SK-N-SH (cell line): ENCODE measurements at regions not wholly inside any gene's neighbourhood (a gene's known extent, or its start where the extent isn't known, plus 50 kb on each side); places are given as distances from the start of the nearest gene placed in this dataset.

ENCODE experiments used
- CTCF ChIA-PET: fragments of 300-600, 350-600 bp; formaldehyde crosslinking; extraction: SDS; loops from one replicate; lab custom pipeline; 2021; lab: Yijun Ruan, JAX
- POLR2A ChIA-PET: fragments of 350-600 bp; sonication (Branson Sonifier 250); formaldehyde crosslinking; extraction: SDS; loops from one replicate; lab custom pipeline; 2020; ENCODE audit warnings: antibody characterized with exemption, inconsistent platforms; lab: Yijun Ruan, JAX
- DNase-seq: peaks from one replicate; pipeline ENCODE4 v3.0.0; 2012
- H2AFZ ChIP-seq: fragments of 200-600 bp; sonication (generic); 2 replicates; pipeline ENCODE4 v1.8.1; 2016; ENCODE audit warnings: antibody characterized with exemption, mild to moderate bottlenecking, low read depth
- H3F3A ChIP-seq: fragments of 200-600 bp; sonication (generic); replicated peaks from 2 replicates; pipeline ENCODE3; 2016; ENCODE audit warnings: antibody characterized with exemption, mild to moderate bottlenecking; ENCODE audit not compliant: insufficient read depth
- H3K27ac ChIP-seq, 2 experiments: fragments of 200-500 bp in 1 of 2; fragments of 200-600 bp in 1 of 2; sonication (Bioruptor generic) in 1 of 2; sonication (generic), shearing (Covaris generic) in 1 of 2; 2 replicates each; pipeline versions ENCODE4 v1.5.1 to v1.6.1; 2014 to 2016; ENCODE audit warnings: low read depth in 2 of 2, inconsistent platforms in 1 of 2, low read length in 1 of 2, mild to moderate bottlenecking in 1 of 2, mixed read lengths in 1 of 2
- H3K27me3 ChIP-seq: fragments of 200-600 bp; sonication (generic), shearing (Covaris generic); 2 replicates; pipeline ENCODE4 v1.6.1; 2016; ENCODE audit warnings: mixed run types; ENCODE audit not compliant: insufficient read depth
- H3K36me3 ChIP-seq, 2 experiments: fragments of 200-500 bp in 1 of 2; fragments of 200-600 bp in 1 of 2; sonication (Bioruptor generic) in 1 of 2; sonication (generic) in 1 of 2; replicated peaks in 1 of 2; 2 replicates each; pipeline versions ENCODE3 to v1.5.1; 2014 to 2016; ENCODE audit warnings: low read length in 1 of 2, mild to moderate bottlenecking in 1 of 2; ENCODE audit not compliant: insufficient read depth in 2 of 2, control insufficient read depth in 1 of 2
- H3K4me1 ChIP-seq, 2 experiments: fragments of 200-500 bp in 1 of 2; fragments of 200-600 bp in 1 of 2; sonication (Bioruptor generic) in 1 of 2; sonication (generic), shearing (Covaris generic) in 1 of 2; 2 replicates each; pipeline versions ENCODE4 v1.5.1 to v1.6.1; 2014 to 2016; ENCODE audit warnings: low read depth in 1 of 2, low read length in 1 of 2, mixed run types in 1 of 2; ENCODE audit not compliant: insufficient read depth in 2 of 2, control insufficient read depth in 1 of 2
- H3K4me2 ChIP-seq: fragments of 200-600 bp; sonication (generic), shearing (Covaris generic); 2 replicates; pipeline ENCODE4 v1.6.1; 2017; ENCODE audit warnings: mixed run types
- H3K4me3 ChIP-seq, 2 experiments: fragments of 200-500 bp in 1 of 2; fragments of 200-600 bp in 1 of 2; sonication (Bioruptor generic) in 1 of 2; sonication (generic), shearing (Covaris generic) in 1 of 2; 2 replicates each; pipeline versions ENCODE4 v1.5.1 to v1.8.1; 2014 to 2016; ENCODE audit warnings: low read depth in 2 of 2, inconsistent platforms in 1 of 2, low read length in 1 of 2, mild to moderate bottlenecking in 1 of 2, mixed read lengths in 1 of 2, moderate library complexity in 1 of 2
- H3K79me2 ChIP-seq: fragments of 200-600 bp; sonication (generic); 2 replicates; pipeline ENCODE4 v1.8.1; 2017; ENCODE audit warnings: mild to moderate bottlenecking; ENCODE audit not compliant: insufficient read depth
- H3K9ac ChIP-seq: fragments of 200-600 bp; sonication (generic); 2 replicates; pipeline ENCODE4 v1.6.1; 2017; ENCODE audit warnings: mixed run types
- H3K9me2 ChIP-seq: fragments of 200-600 bp; sonication (generic); 2 replicates; pipeline ENCODE4 v1.6.1; 2017; ENCODE audit warnings: mixed run types
- H3K9me3 ChIP-seq: fragments of 200-600 bp; sonication (generic); 2 replicates; pipeline ENCODE4 v1.6.1; 2017; ENCODE audit warnings: mixed run types, mild to moderate bottlenecking, moderate library complexity
- H4K20me1 ChIP-seq: fragments of 200-600 bp; sonication (generic); 2 replicates; pipeline ENCODE4 v1.6.1; 2017; ENCODE audit warnings: mild to moderate bottlenecking, mixed run types; ENCODE audit not compliant: insufficient read depth
- CHD2 ChIP-seq: fragments of 150-350 bp; IDR thresholded peaks from 2 replicates; pipeline ENCODE4 v1.6.1; 2018; ENCODE audit warnings: low read length; ENCODE audit not compliant: partially characterized antibody
- ELF1 ChIP-seq: IDR thresholded peaks from 2 replicates; pipeline ENCODE4 v1.4.0; 2012
- EZH2phosphoT487 ChIP-seq: fragments of 200-600 bp; sonication (generic); IDR thresholded peaks from 2 replicates; pipeline ENCODE4 v1.6.1; 2017; ENCODE audit warnings: low read depth, mixed run types, mild to moderate bottlenecking, antibody characterized with exemption, moderate library complexity, borderline replicate concordance
- FOSL2 ChIP-seq: IDR thresholded peaks from 2 replicates; pipeline ENCODE4 v1.4.0; 2012; ENCODE audit warnings: low read depth, mild to moderate bottlenecking, moderate library complexity, borderline replicate concordance
- FOXJ3 ChIP-seq: sonication (generic); formaldehyde crosslinking; IDR thresholded peaks from 2 replicates; pipeline ENCODE4 v1.5.1; 2020; ENCODE audit warnings: mild to moderate bottlenecking, missing genetic modification reagents
- GABPA ChIP-seq: IDR thresholded peaks from 2 replicates; pipeline ENCODE4 v1.4.0; 2012; ENCODE audit warnings: low read depth, mild to moderate bottlenecking
- GATA2 ChIP-seq: sonication (generic); formaldehyde crosslinking; IDR thresholded peaks from 2 replicates; pipeline ENCODE4 v1.5.0; 2020; ENCODE audit warnings: mild to moderate bottlenecking, missing genetic modification reagents
- JUND ChIP-seq: IDR thresholded peaks from 2 replicates; pipeline ENCODE4 v1.4.0; 2012
- NFIC ChIP-seq: IDR thresholded peaks from 2 replicates; pipeline ENCODE4 v1.4.0; 2012; ENCODE audit warnings: borderline replicate concordance
- NRF1 ChIP-seq: IDR thresholded peaks from 2 replicates; pipeline ENCODE4 v1.6.1; 2012; ENCODE audit warnings: low read depth, mild to moderate bottlenecking, low read length
- RAD21 ChIP-seq: IDR thresholded peaks from 2 replicates; pipeline ENCODE4 v1.6.1; 2012; ENCODE audit warnings: mild to moderate bottlenecking, low read length
- RFX5 ChIP-seq: IDR thresholded peaks from 2 replicates; pipeline ENCODE4 v1.6.1; 2012; ENCODE audit warnings: mild to moderate bottlenecking, improper control_type of control experiment, low read length
- RXRA ChIP-seq: IDR thresholded peaks from 2 replicates; pipeline ENCODE4 v1.4.0; 2012; ENCODE audit warnings: low read depth, mild to moderate bottlenecking, borderline replicate concordance
- SIN3A ChIP-seq: IDR thresholded peaks from 2 replicates; pipeline ENCODE4 v1.6.1; 2012; ENCODE audit warnings: low read depth, mild to moderate bottlenecking, low read length, moderate library complexity, borderline replicate concordance
- TAF1 ChIP-seq: IDR thresholded peaks from 2 replicates; pipeline ENCODE4 v1.6.1; 2012; ENCODE audit warnings: low read depth, mild to moderate bottlenecking, low read length, moderate library complexity, borderline replicate concordance
- TCF12 ChIP-seq: IDR thresholded peaks from 2 replicates; pipeline ENCODE4 v1.4.0; 2012
- YY1 ChIP-seq: IDR thresholded peaks from 2 replicates; pipeline ENCODE4 v1.4.0; 2012; ENCODE audit warnings: low read depth, mild to moderate bottlenecking
- WGBS: methylation state at CpG from one replicate; pipeline ENCODE4 v1.1.6; 2017; ENCODE audit warnings: low lambda C conversion rate; 5-methylcytosine and 5-hydroxymethylcytosine counted together
- TF ChIP-seq, protein P1 (sequence below): fragments of 150-350 bp; IDR thresholded peaks from 2 replicates; pipeline ENCODE4 v1.6.1; 2017; ENCODE audit warnings: antibody characterized with exemption, low read length, low read depth, borderline replicate concordance
- TF ChIP-seq, protein P2 (sequence below): IDR thresholded peaks from 2 replicates; pipeline ENCODE4 v1.6.1; 2012; ENCODE audit warnings: mild to moderate bottlenecking, low read depth, low read length, moderate library complexity
- TF ChIP-seq, protein P3 (sequence below): IDR thresholded peaks from 2 replicates; pipeline ENCODE4 v1.4.0; 2012; ENCODE audit warnings: low read depth, borderline replicate concordance
- TF ChIP-seq, protein P4 (sequence below): IDR thresholded peaks from 2 replicates; pipeline ENCODE4 v1.4.0; 2012; ENCODE audit warnings: low read depth, borderline replicate concordance

DNA sequence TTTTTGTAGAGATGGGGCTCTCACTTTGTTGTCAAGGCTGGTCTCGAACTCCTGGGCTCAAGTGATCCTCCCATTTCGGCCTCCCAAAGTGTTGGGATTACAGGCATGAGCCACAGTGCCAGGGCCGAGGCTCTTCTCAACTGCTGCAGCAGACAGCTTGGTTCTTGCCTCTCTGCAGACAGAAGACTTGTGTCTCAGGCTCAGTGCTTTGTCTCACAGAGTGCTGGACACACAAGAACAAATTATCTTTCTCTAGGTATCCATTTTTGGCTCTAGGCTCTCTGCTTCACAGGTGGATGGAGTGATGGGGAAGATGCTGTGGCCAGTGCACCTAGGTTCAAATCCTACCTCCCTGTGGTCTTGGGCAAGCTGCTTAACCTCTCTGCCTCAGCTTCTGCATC is 80.8 kb upstream of the RNU2-1 start:
- Histone ChIP-seq H3K4me3 (no peak overlapping the region), H3K9me3 (no peaks in the 10 kb centered on the region), H3K4me2 (no peak overlapping the region), H2AFZ (no peak overlapping the region), H3K36me3 (no peaks in the 10 kb centered on the region), H3K9ac (no peak overlapping the region), H3K4me1 (no peaks in the 10 kb centered on the region; a peak in 1 of 4 replicates), H3K79me2 (no peaks in the 10 kb centered on the region), H3K27ac (no peak overlapping the region), H3K27me3 (no peaks in the 10 kb centered on the region), H4K20me1 (no peaks in the 10 kb centered on the region), H3F3A (peaks cover 21% of the 10 kb centered on the region), H3K9me2 (no peaks in the 10 kb centered on the region)
- POLR2A ChIA-PET: interaction anchor here (1.5 to 3.7 kb wide), 6 partner anchors 20 to 290 kb away, joined by 8 to 48 read pairs (median 14); partner anchors contain the start of gene NBR1
- TF ChIP-seq JUND: no peak
- TF ChIP-seq TCF12: no peak
- TF ChIP-seq NRF1: no peak
- TF ChIP-seq FOSL2: no peak
- CTCF ChIA-PET: interaction anchor here (0.9 to 1.7 kb wide), 4 partner anchors 24 to 52 kb away, joined by 3 to 5 read pairs (median 4); no protein-coding TSS in a partner anchor
- no peak for DNase-seq
- 95% methylated on average over 3 of the region's 3 CpGs for WGBS

DNA sequence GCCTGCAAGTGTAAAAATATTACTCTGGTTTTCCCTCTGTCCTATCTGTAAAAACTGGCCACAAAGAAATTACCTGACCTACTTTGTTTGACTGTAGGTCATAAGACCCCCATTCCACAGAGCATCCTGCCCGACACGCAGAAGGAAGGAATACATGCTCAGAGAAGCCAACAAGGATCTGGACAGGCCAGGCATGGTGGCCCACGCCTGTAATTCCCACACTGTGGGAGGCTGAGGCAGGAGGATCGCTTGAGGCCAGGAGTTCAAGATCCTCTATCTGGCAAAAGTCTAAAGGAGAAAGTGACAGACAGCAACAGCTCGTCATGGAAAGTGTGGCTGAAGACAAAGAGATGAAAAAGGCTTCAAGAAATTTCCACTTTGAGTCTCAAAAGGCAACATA is 78.2 kb upstream of the RNU2-1 start:
- TF ChIP-seq GATA2 (CRISPR knock-in tag): no peak
- no peak for TF ChIP-seq SIN3A
- no peak for TF ChIP-seq GABPA
- TF ChIP-seq, protein P1, sequence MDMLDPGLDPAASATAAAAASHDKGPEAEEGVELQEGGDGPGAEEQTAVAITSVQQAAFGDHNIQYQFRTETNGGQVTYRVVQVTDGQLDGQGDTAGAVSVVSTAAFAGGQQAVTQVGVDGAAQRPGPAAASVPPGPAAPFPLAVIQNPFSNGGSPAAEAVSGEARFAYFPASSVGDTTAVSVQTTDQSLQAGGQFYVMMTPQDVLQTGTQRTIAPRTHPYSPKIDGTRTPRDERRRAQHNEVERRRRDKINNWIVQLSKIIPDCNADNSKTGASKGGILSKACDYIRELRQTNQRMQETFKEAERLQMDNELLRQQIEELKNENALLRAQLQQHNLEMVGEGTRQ: no peak
- no peak for TF ChIP-seq EZH2phosphoT487
- no peak for TF ChIP-seq RXRA
- TF ChIP-seq YY1: no peak
- no peak for TF ChIP-seq FOSL2
- no peak for TF ChIP-seq NFIC
- TF ChIP-seq RAD21: no peak
- TF ChIP-seq, protein P2, sequence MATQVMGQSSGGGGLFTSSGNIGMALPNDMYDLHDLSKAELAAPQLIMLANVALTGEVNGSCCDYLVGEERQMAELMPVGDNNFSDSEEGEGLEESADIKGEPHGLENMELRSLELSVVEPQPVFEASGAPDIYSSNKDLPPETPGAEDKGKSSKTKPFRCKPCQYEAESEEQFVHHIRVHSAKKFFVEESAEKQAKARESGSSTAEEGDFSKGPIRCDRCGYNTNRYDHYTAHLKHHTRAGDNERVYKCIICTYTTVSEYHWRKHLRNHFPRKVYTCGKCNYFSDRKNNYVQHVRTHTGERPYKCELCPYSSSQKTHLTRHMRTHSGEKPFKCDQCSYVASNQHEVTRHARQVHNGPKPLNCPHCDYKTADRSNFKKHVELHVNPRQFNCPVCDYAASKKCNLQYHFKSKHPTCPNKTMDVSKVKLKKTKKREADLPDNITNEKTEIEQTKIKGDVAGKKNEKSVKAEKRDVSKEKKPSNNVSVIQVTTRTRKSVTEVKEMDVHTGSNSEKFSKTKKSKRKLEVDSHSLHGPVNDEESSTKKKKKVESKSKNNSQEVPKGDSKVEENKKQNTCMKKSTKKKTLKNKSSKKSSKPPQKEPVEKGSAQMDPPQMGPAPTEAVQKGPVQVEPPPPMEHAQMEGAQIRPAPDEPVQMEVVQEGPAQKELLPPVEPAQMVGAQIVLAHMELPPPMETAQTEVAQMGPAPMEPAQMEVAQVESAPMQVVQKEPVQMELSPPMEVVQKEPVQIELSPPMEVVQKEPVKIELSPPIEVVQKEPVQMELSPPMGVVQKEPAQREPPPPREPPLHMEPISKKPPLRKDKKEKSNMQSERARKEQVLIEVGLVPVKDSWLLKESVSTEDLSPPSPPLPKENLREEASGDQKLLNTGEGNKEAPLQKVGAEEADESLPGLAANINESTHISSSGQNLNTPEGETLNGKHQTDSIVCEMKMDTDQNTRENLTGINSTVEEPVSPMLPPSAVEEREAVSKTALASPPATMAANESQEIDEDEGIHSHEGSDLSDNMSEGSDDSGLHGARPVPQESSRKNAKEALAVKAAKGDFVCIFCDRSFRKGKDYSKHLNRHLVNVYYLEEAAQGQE: no peak
- TF ChIP-seq, protein P3, sequence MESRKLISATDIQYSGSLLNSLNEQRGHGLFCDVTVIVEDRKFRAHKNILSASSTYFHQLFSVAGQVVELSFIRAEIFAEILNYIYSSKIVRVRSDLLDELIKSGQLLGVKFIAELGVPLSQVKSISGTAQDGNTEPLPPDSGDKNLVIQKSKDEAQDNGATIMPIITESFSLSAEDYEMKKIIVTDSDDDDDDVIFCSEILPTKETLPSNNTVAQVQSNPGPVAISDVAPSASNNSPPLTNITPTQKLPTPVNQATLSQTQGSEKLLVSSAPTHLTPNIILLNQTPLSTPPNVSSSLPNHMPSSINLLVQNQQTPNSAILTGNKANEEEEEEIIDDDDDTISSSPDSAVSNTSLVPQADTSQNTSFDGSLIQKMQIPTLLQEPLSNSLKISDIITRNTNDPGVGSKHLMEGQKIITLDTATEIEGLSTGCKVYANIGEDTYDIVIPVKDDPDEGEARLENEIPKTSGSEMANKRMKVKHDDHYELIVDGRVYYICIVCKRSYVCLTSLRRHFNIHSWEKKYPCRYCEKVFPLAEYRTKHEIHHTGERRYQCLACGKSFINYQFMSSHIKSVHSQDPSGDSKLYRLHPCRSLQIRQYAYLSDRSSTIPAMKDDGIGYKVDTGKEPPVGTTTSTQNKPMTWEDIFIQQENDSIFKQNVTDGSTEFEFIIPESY: no peak
- no peak for TF ChIP-seq CHD2
- TF ChIP-seq JUND: no peak
- TF ChIP-seq RFX5: no peak
- no peak for TF ChIP-seq ELF1
- TF ChIP-seq TAF1: no peak
- TF ChIP-seq, protein P4, sequence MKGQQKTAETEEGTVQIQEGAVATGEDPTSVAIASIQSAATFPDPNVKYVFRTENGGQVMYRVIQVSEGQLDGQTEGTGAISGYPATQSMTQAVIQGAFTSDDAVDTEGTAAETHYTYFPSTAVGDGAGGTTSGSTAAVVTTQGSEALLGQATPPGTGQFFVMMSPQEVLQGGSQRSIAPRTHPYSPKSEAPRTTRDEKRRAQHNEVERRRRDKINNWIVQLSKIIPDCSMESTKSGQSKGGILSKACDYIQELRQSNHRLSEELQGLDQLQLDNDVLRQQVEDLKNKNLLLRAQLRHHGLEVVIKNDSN: no peak
- no peak for TF ChIP-seq FOXJ3 (CRISPR knock-in tag)
- Histone ChIP-seq H4K20me1 (no peaks in the 10 kb centered on the region), H3K4me2 (no peak overlapping the region), H3K4me1 (no peaks in the 10 kb centered on the region; a peak in 1 of 4 replicates), H2AFZ (no peak overlapping the region), H3K79me2 (no peaks in the 10 kb centered on the region), H3K4me3 (no peak overlapping the region), H3K27ac (no peak overlapping the region), H3K9me3 (no peaks in the 10 kb centered on the region), H3K27me3 (no peaks in the 10 kb centered on the region), H3F3A (peaks cover 31% of the 10 kb centered on the region), H3K9ac (no peak overlapping the region), H3K9me2 (no peaks in the 10 kb centered on the region), H3K36me3 (no peaks in the 10 kb centered on the region)
- ChIA-PET CTCF (no interaction called here), POLR2A (no interaction called here)
- no peak for DNase-seq
- WGBS: 79% methylated on average over 5 of the region's 5 CpGs
